Epithelial cell of proximal tubule (primary cell): ENCODE measurements at regions not wholly inside any gene's neighbourhood (a gene's known extent, or its start where the extent isn't known, plus 50 kb on each side); places are given as distances from the start of the nearest gene placed in this dataset.

Source experiments
- DNase-seq: peaks from one replicate; pipeline ENCODE4 v3.0.0-alpha.2; 2011; ENCODE audit warnings: low read depth
- H3K4me3 ChIP-seq: 2 replicates; pipeline ENCODE4 v1.5.1; 2011; ENCODE audit warnings: low read depth, mild to moderate bottlenecking, low read length
- TF ChIP-seq, protein P1 (sequence below): conservative IDR thresholded peaks from 2 replicates; pipeline ENCODE4 v1.5.1; 2012; ENCODE audit warnings: low read depth, mild to moderate bottlenecking, low read length

GRCh38 chr6:139756381-139756780 is 381.9 kb upstream of the CITED2 start:
- no peak overlapping the region for H3K4me3 ChIP-seq
- TF ChIP-seq, protein P1, sequence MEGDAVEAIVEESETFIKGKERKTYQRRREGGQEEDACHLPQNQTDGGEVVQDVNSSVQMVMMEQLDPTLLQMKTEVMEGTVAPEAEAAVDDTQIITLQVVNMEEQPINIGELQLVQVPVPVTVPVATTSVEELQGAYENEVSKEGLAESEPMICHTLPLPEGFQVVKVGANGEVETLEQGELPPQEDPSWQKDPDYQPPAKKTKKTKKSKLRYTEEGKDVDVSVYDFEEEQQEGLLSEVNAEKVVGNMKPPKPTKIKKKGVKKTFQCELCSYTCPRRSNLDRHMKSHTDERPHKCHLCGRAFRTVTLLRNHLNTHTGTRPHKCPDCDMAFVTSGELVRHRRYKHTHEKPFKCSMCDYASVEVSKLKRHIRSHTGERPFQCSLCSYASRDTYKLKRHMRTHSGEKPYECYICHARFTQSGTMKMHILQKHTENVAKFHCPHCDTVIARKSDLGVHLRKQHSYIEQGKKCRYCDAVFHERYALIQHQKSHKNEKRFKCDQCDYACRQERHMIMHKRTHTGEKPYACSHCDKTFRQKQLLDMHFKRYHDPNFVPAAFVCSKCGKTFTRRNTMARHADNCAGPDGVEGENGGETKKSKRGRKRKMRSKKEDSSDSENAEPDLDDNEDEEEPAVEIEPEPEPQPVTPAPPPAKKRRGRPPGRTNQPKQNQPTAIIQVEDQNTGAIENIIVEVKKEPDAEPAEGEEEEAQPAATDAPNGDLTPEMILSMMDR = no peak
- no peak for DNase-seq

- H3K4me3 ChIP-seq = no peak overlapping the region
- no peak for DNase-seq
- TF ChIP-seq, protein P1 = no peak
These were observed 380.7 kb upstream of the CITED2 start for GRCh38 chr6:139754898-139755775.

- no peak for DNase-seq
- no peak overlapping the region for H3K4me3 ChIP-seq
- TF ChIP-seq, protein P1 = no peak
These were observed 378.9 kb upstream of the CITED2 start for GRCh38 chr6:139753198-139753861.

GRCh38 chr6:139752086-139752485 is 377.6 kb upstream of the CITED2 start:
- TF ChIP-seq, protein P1 = no peak
- H3K4me3 ChIP-seq = no peak overlapping the region
- DNase-seq = no peak

DNA sequence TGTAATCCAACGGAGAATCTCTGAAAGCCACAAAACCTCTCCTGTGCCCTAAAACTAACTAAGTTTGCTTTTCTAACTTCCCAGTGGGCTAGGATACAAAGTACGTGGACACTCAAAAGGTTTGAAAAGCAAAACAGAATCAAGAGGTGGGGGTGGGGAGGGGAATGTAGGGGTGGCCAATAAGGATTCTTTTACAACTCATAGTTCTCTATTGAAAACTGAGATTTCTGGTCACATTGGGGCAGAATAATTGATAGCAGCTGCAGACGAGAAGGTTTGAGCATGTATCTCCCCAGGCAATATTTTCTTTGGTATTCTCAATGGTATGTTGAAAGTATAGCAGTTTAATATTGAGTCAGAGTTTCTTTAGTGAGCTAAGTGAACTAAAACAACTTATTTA is 376.7 kb upstream of the CITED2 start:
- no peak for DNase-seq
- TF ChIP-seq, protein P1 = no peak
- no peak overlapping the region for H3K4me3 ChIP-seq

DNA sequence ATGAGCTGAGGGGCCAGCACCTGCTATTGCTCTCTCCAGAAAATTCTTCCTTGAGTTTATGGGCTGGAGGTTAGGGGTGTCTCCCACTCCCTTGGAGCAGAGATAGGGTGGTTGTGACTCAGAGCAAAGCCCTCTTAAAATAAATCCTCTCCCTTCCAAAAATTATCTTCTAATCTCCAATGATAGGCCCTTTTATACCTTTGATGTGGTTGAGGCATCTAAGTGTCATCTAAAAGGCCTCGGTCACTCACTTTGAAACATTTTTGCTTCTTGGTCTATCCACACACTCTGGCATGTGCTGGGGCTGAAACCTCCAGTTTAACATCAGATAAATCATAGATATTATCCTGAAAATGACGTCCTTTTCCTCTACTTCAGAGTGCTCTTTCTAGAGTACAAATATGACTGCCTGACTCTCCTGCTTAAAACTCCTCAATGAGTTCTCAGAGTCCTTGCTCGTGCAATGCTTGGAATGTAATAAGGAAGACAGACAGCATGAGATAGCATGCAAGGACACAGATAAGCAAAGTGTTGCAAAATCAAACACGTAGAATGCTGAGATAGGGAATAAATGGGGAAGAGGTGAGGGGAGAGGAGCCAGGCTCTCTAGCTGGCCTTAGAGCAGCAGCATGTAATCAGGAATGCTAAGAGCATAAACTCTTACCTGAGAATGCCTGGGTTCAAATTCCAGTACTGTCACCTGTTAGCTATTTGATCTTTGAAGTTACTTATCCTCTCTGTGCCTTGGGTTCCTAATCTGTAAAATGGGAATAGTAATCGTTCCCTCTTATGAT is 374.1 kb upstream of the CITED2 start:
- no peak overlapping the region for H3K4me3 ChIP-seq
- TF ChIP-seq, protein P1 = no peak
- no peak for DNase-seq
